NCI-H774 (cell line): ENCODE measurements at regions not wholly inside any gene's neighbourhood (a gene's known extent, or its start where the extent isn't known, plus 50 kb on each side); places are given as distances from the start of the nearest gene placed in this dataset.
A peak's percentile ranks its signal among the peaks of the same experiment; 100 is the strongest.

ENCODE experiments used
- DNase-seq: peaks from one replicate; lab custom pipeline; 2025; lab: John Stamatoyannopoulos, UW

DNA sequence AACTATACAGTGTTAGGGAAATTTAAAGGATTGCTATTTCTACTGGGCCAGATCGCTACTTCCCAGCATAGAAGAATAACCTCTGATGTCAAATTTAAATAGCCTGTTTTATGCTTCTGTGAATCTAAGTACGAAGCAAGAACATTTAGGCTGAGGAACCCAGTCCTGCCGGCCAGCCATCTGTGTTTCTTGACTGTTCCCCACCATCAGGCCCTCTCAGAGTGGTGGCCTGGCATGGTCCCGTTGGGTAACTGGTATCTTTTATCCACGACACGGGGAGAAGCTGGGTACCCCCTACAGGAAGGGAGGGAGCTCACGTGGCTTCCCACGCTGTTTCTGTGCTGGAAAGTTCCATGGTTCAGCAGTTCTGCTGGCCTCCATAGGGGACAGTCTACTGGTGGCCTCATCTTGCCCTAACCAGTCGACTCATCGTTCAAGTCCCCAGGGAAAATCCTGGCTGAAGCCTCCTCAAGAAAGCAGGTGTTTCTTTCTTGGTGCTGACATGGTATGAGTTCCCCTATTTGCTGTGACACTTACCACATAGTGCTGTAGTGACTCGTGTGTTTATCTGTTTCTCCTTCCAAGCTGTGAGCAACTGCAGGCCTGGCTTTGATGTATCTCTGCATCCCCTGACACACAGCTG is 201.7 kb upstream of the NLRP1 start:
- DNase-seq: no peak

DNA sequence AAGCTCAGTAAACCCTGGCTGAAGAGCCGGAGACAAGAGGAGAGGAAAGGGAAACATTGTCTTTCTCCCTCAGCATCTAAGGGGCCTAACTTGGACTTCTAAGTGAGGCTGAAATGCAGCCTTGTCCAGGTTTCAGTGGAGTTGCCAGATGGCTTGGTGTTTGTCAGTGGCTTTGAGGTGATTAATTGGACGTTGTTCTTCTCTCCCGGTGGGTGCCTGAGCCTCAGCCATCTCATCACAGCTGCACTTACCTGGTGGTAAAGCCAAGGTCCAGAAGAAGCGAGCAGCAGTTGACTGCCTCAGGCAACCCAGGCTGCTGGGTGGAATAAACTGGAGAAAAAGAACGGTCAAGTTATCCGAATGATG is 202.2 kb upstream of the NLRP1 start:
- no peak for DNase-seq

DNA sequence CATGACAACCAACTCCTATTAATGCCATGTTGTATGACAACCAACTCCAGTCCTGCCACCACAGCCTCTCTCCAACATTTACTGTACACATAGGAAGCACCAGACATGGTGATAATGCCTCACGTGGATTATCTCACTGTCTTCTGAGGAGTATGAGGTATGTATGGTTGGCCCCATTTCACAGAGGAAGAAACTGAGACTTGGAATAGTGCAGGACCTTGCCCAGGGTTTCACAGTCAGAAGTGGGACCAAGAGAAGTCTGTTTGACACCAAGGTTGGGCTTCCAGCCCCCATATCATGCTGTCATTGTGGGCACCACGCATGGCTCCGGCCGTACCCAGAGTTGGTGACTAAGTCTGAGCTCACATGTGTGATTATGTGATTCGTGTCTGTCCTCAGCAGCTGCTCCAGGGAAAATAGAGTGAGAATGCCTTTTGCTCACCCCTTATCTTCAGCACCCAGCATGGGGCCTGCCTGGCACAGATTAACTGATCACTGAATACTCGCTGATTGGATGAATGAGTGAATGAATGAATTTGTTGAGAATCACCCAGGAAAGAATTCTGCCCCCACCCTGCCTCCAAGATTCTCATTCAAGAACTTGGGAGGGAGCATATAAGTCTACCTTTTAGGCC is 204.1 kb upstream of the NLRP1 start:
- no peak for DNase-seq

DNA sequence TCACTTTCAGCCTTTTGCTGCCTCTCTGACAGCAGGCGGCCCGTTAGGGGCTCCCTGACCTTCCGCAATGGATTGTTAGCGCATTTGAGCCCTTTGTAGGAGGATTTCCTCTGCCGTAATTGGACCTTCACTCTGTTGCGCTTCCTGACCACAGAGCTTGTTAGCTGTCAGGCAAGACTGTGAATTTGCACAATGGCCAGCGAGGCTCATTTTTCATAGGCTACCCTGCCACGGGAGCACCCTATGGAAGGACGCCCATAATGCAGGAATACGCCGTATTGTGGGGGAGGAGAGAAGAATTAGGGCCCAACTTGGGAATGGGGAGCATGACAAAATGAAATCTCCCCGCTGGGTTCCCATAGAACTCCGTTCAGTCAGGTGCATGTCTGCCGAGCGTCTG is 205.2 kb upstream of the NLRP1 start:
- no peak for DNase-seq

DNA sequence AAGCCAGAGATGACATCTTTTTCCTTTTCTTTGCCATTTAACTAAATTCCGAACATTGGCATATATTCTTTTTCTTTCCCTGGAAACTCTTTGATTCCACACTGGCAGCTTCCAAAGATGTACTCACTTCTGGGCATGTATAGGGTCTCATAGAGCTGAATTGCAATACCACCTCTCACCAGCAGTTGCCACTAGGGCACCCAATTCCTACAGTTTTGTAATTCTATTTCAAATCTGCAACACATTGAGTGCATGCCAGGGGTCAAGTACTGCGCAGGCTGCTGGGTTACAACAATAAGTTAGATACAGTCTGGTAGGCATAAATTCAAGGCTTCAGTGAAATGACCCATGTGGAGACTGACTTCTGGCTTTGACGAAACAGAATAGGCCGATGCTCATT is 208.8 kb upstream of the NLRP1 start:
- no peak for DNase-seq

- peak; percentile 4 for DNase-seq
These were observed 209.6 kb upstream of the NLRP1 start for GRCh38 chr17:5793899-5794298.

GRCh38 chr17:5794385-5794784 is 210.1 kb upstream of the NLRP1 start:
- DNase-seq: no peak

DNA sequence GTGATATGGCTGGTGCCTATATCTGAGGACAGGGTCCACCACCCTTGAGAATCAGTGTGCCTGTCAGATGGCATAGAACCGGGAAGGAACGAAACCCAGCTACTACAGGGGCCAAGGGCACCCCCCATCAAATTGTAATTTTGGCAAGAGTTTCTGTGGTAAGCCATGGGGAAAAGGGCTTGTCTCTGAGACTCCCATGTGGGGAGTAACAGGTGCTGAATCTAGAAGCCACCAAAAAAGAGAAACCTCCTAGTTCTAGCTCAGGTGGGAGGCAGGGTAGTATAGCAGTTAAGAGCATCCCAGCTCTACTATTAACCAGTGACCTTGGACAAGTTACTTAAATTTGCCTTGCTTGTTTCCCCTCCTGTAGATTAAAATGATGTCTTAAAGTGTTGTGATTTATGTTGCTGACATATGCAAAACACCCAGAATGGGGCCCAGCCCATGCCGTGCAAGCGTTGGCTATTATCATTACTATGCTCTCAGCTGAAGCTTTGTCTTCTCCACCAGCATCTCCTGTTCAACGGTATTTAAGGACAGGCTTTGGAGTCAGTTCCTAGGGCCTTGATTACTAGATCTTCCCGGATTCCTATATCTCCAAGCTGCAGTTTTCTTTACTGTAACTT is 210.7 kb upstream of the NLRP1 start:
- DNase-seq: no peak

GRCh38 chr17:5797447-5798050 is 213.2 kb upstream of the NLRP1 start:
- DNase-seq: no peak

DNA sequence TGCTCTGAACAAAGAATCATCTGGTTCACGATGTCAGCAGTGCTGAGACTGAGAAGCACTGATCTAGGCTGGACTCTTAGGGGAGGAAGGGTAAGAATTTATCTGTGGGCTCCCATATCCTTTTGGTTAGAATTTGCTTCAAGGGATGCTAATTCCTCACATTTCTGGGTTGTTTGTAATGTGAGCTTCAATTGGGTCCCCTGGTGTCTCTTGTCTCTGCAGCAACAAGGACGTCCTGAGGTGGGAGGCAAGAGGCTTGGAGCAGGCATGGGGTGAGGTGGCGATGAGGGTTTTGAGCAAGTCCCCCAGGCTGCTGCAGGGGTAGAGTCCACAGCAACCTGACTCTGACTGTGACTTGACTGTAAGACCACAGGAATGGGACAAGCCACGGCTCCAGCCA is 213.8 kb upstream of the NLRP1 start:
- DNase-seq: no peak

DNA sequence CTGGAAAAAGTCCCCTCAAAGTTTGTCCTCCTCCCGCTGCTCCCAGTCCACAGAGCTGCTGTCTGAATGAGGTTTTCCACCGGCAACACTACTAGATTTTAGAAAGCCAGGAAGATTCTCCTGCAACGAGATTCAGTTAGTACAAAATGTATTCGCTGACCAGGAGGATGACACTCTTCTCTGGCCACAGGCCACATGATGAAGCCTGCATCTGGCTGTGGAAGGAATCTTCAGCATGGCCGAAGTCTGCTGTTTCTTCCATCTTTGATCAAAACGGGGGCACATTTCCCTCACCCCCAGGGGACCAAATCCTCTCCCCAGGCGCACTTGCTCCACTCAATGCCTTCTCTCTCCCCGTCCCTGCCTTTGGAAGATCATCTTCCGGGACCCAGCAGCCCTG is 215.8 kb upstream of the NLRP1 start:
- no peak for DNase-seq

- DNase-seq: no peak
These were observed 216.3 kb upstream of the NLRP1 start for GRCh38 chr17:5800646-5801045.

- DNase-seq: no peak
These were observed 219.9 kb upstream of the NLRP1 start for GRCh38 chr17:5804251-5804650.

GRCh38 chr17:5809056-5809455 is 224.7 kb upstream of the NLRP1 start:
- no peak for DNase-seq

DNA sequence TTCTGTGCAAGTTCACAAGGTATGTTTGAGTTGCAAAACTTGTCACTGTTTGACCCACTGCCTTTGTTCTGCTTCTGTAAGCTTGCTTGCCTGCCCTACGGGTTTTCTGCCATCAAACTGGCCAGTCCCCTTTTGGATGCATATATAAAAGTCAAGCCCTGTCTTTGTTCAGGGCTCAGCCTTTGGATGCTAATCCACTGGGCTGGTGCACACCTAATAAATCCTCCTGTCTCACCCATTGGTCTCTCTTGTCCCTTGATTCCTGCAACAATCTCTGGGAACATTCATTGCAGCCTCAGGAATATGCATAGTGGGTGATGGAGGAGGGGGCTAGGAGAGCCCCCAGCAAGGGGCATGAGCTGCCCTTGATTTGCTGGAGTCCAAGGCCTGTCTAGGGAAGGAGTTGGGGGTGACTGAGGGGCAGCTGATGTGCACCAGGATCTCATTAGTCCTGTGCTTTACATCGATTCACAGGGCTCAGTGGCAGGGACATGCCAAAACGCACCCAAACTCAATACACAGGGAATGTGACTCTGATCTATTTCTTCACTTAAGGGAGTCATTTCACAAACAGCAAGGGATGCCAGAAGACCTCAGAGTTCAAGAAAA is 225.4 kb upstream of the NLRP1 start:
- DNase-seq: no peak

GRCh38 chr17:5812590-5812989 is 228.3 kb upstream of the NLRP1 start:
- DNase-seq: no peak

- DNase-seq: no peak
These were observed 229.0 kb upstream of the NLRP1 start for GRCh38 chr17:5813357-5813756.

GRCh38 chr17:5815396-5815795 is 231.1 kb upstream of the NLRP1 start:
- no peak for DNase-seq

- no peak for DNase-seq
These were observed 232.3 kb upstream of the NLRP1 start for GRCh38 chr17:5816491-5817070.

DNA sequence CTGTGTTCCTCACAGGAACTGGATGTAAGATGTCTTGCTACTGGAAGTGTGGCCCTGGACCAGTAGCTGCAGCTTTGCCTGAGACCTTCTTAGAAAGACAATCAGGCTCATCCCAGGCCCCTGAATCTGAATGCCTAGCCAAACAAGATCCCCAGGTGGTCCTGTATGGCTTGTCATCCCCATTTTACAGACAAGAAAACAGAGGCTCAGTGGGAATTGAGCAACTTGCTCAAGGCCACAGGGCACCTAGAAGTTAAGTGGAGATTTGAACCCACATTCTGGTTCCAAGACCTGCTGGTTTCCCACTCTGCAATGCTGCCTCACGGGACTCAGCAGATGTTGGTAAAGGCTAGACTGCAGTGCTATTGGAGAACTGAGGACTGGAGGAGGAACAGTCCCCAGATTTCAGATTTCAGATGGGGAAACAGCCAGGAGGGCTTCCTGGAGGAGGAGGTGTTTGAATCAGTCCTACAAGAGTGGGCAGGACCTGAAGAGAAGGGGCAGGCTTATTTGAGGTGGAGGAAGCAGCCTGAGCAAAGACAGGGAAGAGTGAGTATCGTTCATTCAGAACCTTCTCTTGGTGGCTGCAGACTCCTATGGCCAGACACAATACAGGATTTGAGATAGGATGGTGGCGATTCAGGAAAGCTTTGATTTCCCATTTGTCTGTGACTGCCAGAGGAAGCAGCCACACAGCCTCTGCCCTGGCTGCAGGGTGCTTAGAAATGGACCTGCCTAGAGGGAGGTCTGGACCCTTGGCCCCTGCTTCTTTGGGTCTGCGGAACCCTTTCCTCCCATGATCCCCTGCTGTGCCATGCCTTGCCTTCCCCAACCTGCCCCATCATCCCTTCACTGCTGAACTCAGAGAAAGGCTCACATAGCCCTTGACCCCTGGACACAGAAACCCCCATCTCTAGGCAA is 233.4 kb upstream of the NLRP1 start:
- DNase-seq: no peak

DNA sequence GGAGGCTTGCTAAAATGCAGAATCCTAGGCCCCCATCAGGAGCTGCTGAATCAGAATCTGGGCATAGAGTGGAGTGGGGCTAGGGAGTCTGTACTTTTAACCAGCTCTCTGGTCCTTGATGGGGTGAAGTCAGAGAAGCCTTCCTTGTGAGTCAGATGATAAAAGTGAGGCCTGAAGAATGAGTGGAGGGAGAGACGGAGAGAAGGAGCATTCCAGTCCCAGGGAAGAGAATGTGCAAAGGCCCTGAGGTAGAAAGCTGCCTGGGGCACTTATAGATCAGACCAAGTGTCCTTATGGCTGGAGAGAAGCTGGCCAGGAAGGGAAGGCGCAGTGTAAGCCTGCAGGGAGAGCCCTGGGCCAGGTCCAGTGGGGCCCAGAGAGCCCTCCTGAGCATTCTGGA is 235.1 kb upstream of the NLRP1 start:
- no peak for DNase-seq
